ENCODE measurements at regions not wholly inside any gene's neighbourhood (a gene's known extent, or its start where the extent isn't known, plus 50 kb on each side); places are given as distances from the start of the nearest gene placed in this dataset.
"Not testable (repeated sequence)": the region's sequence is repeated elsewhere in the genome, so short reads cannot be mapped to it uniquely, and the experiment has no call there.

GRCh38 chr11:54797906-54798305 lies 91.3 kb downstream of the OR4A5 start:
- peak in 1 of 3 donors; percentile 36 for DNase-seq
- peaks cover 0 to 32% (median 0%) of the 10 kb centered on the region in 4 donors for H3K9me3 ChIP-seq
- not testable (repeated sequence) for H3K27me3 ChIP-seq

GRCh38 chr11:54832676-54833075 lies 126.0 kb downstream of the OR4A5 start:
- H3K27ac ChIP-seq: no peak overlapping the region
- no peak for DNase-seq
- H3K9me3 ChIP-seq: peaks cover 0 to 21% (median 0%) of the 10 kb centered on the region in 4 donors
- no peak overlapping the region for H3K4me3 ChIP-seq
- TF ChIP-seq CTCF (IDR thresholded peaks at IDR 0.05) (no peak), POLR2A (IDR thresholded peaks at IDR 0.05) (no peak)
- H3K36me3 ChIP-seq: no peaks in the 10 kb centered on the region
- H3K4me1 ChIP-seq: no peaks in the 10 kb centered on the region
- no peaks in the 10 kb centered on the region for H3K27me3 ChIP-seq

More at GRCh38 chr11:54797906-54798305, 91.3 kb downstream of the OR4A5 start:
- not testable (repeated sequence) for H3K4me1 ChIP-seq, H3K27ac ChIP-seq, H3K4me3 ChIP-seq, H3K36me3 ChIP-seq

GRCh38 chr11:54855047-54855446 lies 148.4 kb downstream of the OR4A5 start:
- not testable (repeated sequence) for H3K36me3 ChIP-seq, H3K27ac ChIP-seq, DNase-seq, H3K4me1 ChIP-seq, H3K27me3 ChIP-seq, H3K4me3 ChIP-seq
- peaks cover 0 to 36% (median 0%) of the 10 kb centered on the region in 4 donors for H3K9me3 ChIP-seq
